T-helper 2 cell (primary cell): ENCODE measurements at regions not wholly inside any gene's neighbourhood (a gene's known extent, or its start where the extent isn't known, plus 50 kb on each side); places are given as distances from the start of the nearest gene placed in this dataset.
"Not testable (repeated sequence)": the region's sequence is repeated elsewhere in the genome, so short reads cannot be mapped to it uniquely, and the experiment has no call there.

Source experiments
- DNase-seq, 5 experiments: peaks; one replicate each; pipeline versions ENCODE4 v3.0.0 to v3.0.0-alpha.2; 2012 to 2022

- peak in 1 of 5 experiments; percentile 68 for DNase-seq
Measured at GRCh38 chr3:27629366-27629765, 92.8 kb downstream of the EOMES start.

- DNase-seq, result peak in 1 of 5 experiments; percentile 79
Measured at GRCh38 chr3:27628026-27628750, 93.9 kb downstream of the EOMES start.

- DNase-seq, result no peak
Measured at GRCh38 chr3:27626596-27627118, 95.5 kb downstream of the EOMES start.

GRCh38 chr3:27625864-27626263 is 96.3 kb downstream of the EOMES start:
- DNase-seq, result no peak

GRCh38 chr3:27623085-27623753 is 98.9 kb downstream of the EOMES start:
- DNase-seq, result no peak

GRCh38 chr3:27617552-27617951 is 104.6 kb downstream of the EOMES start:
- no peak for DNase-seq

- no peak for DNase-seq
Measured at GRCh38 chr3:27616031-27616430, 106.1 kb downstream of the EOMES start.

- no peak for DNase-seq
Measured at GRCh38 chr3:27615555-27615954, 106.6 kb downstream of the EOMES start.

GRCh38 chr3:27614592-27614991 is 107.5 kb downstream of the EOMES start:
- DNase-seq, result no peak

GRCh38 chr3:27613846-27614500 is 108.2 kb downstream of the EOMES start:
- no peak for DNase-seq

GRCh38 chr3:27610800-27611525 is 111.2 kb downstream of the EOMES start:
- DNase-seq, result peak in 1 of 5 experiments; percentile 49

- DNase-seq, result no peak
Measured at GRCh38 chr3:27607370-27607769, 114.8 kb downstream of the EOMES start.

GRCh38 chr3:27606537-27606936 is 115.6 kb downstream of the EOMES start:
- DNase-seq, result no peak

GRCh38 chr3:27601311-27601710 is 117.1 kb upstream of the SLC4A7 start:
- DNase-seq, result not testable (repeated sequence)

GRCh38 chr3:27599741-27600140 is 115.6 kb upstream of the SLC4A7 start:
- not testable (repeated sequence) for DNase-seq

GRCh38 chr3:27596921-27597320 is 112.7 kb upstream of the SLC4A7 start:
- DNase-seq, result no peak

GRCh38 chr3:27596334-27596841 is 112.2 kb upstream of the SLC4A7 start:
- peak in 1 of 5 experiments; percentile 41 for DNase-seq

- DNase-seq, result no peak
Measured at GRCh38 chr3:27594096-27594690, 110.0 kb upstream of the SLC4A7 start.

GRCh38 chr3:27593173-27593572 is 109.0 kb upstream of the SLC4A7 start:
- DNase-seq, result no peak

GRCh38 chr3:27591312-27592210 is 107.4 kb upstream of the SLC4A7 start:
- peak in 1 of 5 experiments; percentile 83 for DNase-seq
